ENCODE measurements at regions not wholly inside any gene's neighbourhood (a gene's known extent, or its start where the extent isn't known, plus 50 kb on each side); places are given as distances from the start of the nearest gene placed in this dataset.

GRCh38 chr10:130464426-130464825 lies 328.2 kb downstream of the GLRX3 start:
- in situ Hi-C loops (cut with HindIII; ENCODE audit: low pct_unique_long_range_greater_than_20kb, low sequenced_read_pairs) (no loop called here), intact Hi-C loops (cut with micrococcal nuclease; ENCODE audit: unreplicated experiment) (no loop called here)
- Histone ChIP-seq H3K4me3 (ENCODE audit: low read depth in 2 of 2, low read length in 2 of 2) (no peak overlapping the region), H3K4me1 (ENCODE audit: control insufficient read depth, insufficient read depth, low read length) (no peaks in the 10 kb centered on the region), H3K36me3 (ENCODE audit: control insufficient read depth, insufficient read depth, low read length) (no peaks in the 10 kb centered on the region), H3K27me3 (ENCODE audit: control insufficient read depth, insufficient read depth, low read length) (no peaks in the 10 kb centered on the region; the same call in 1 of the 2 replicates), H3K27ac (ENCODE audit: low read length) (no peak overlapping the region), H3K9me3 (ENCODE audit: control insufficient read depth, insufficient read depth, low read depth, low read length) (no peaks in the 10 kb centered on the region)
- no TSS peak for BruUV-seq (replicated peaks)
- no peak for TF ChIP-seq REST (IDR thresholded peaks at IDR 0.05; ENCODE audit: insufficient read depth in 1 of 2, low read depth in 2 of 2, low read length in 1 of 2)
- no peak for TF ChIP-seq CTCF (IDR thresholded peaks at IDR 0.05)
- TF ChIP-seq POLR2AphosphoS5 (IDR thresholded peaks at IDR 0.05; ENCODE audit: low read depth, low read length): no peak
- no peak for TF ChIP-seq TCF7L2 (IDR thresholded peaks at IDR 0.05; ENCODE audit: low read depth, low read length)
- TF ChIP-seq SIN3A (IDR thresholded peaks at IDR 0.05; ENCODE audit: borderline replicate concordance, insufficient read depth, low read depth, low read length): no peak
- ChIA-PET CTCF (no interaction called here), POLR2A (no interaction called here)
- ATAC-seq: no peak
- no peak for DNase-seq (ENCODE audit: low read depth, low spot score)

- Histone ChIP-seq H3K4me3 (ENCODE audit: low read depth in 2 of 2, low read length in 2 of 2) (no peak overlapping the region), H3K9me3 (ENCODE audit: control insufficient read depth, insufficient read depth, low read depth, low read length) (no peaks in the 10 kb centered on the region), H3K27me3 (ENCODE audit: control insufficient read depth, insufficient read depth, low read length) (peaks cover 2% of the 10 kb centered on the region; the same call in 1 of the 2 replicates), H3K36me3 (ENCODE audit: control insufficient read depth, insufficient read depth, low read length) (no peaks in the 10 kb centered on the region), H3K4me1 (ENCODE audit: control insufficient read depth, insufficient read depth, low read length) (no peaks in the 10 kb centered on the region), H3K27ac (ENCODE audit: low read length) (no peak overlapping the region)
- ATAC-seq (no peak), DNase-seq (ENCODE audit: low read depth, low spot score) (no peak)
- ChIA-PET CTCF (no interaction called here), POLR2A (no interaction called here)
- intact Hi-C loops (cut with micrococcal nuclease; ENCODE audit: unreplicated experiment): no loop called here
- no TSS peak for BruUV-seq (replicated peaks)
- TF ChIP-seq SIN3A (IDR thresholded peaks at IDR 0.05; ENCODE audit: borderline replicate concordance, insufficient read depth, low read depth, low read length): no peak
- no peak for TF ChIP-seq REST (IDR thresholded peaks at IDR 0.05; ENCODE audit: insufficient read depth in 1 of 2, low read depth in 2 of 2, low read length in 1 of 2)
- TF ChIP-seq POLR2AphosphoS5 (IDR thresholded peaks at IDR 0.05; ENCODE audit: low read depth, low read length): no peak
- TF ChIP-seq CTCF (IDR thresholded peaks at IDR 0.05): no peak
- no peak for TF ChIP-seq TCF7L2 (IDR thresholded peaks at IDR 0.05; ENCODE audit: low read depth, low read length)
- in situ Hi-C loops (cut with HindIII; ENCODE audit: low pct_unique_long_range_greater_than_20kb, low sequenced_read_pairs): no loop called here
Observed at GRCh38 chr10:130466271-130466997, 330.2 kb downstream of the GLRX3 start.
